T-helper 17 cell (primary cell): ENCODE measurements at regions not wholly inside any gene's neighbourhood (a gene's known extent, or its start where the extent isn't known, plus 50 kb on each side); places are given as distances from the start of the nearest gene placed in this dataset.
A peak's percentile ranks its signal among the peaks of the same experiment; 100 is the strongest.

Experiments used
- ATAC-seq: fragments of 150-1000 bp; cut with Tn5 transposase; 2 replicates; pipeline ENCODE4 v1.10.0; 2021; ENCODE audit warnings: mild to moderate bottlenecking, moderate library complexity
- DNase-seq, 3 donors: peaks; one replicate each; pipeline versions ENCODE4 v3.0.0 to v3.0.0-alpha.2; 2020 to 2021
- H3K9me3 ChIP-seq: one replicate; pipeline ENCODE4 v1.7.0; 2013; ENCODE audit warnings: low read length, mild to moderate bottlenecking; ENCODE audit not compliant: control insufficient read depth, poor library complexity, severe bottlenecking
- H3K27ac Mint-ChIP-seq: one replicate; pipeline ENCODE4 v1.8.0; 2022; ENCODE audit warnings: mild to moderate bottlenecking, moderate library complexity, mixed read lengths
- H3K27me3 Mint-ChIP-seq: one replicate; pipeline ENCODE4 v1.8.0; 2022; ENCODE audit warnings: mixed read lengths
- H3K36me3 Mint-ChIP-seq: one replicate; pipeline ENCODE4 v1.8.0; 2022; ENCODE audit warnings: low read depth, mixed read lengths
- H3K4me1 Mint-ChIP-seq: one replicate; pipeline ENCODE4 v1.8.0; 2022; ENCODE audit warnings: mild to moderate bottlenecking, mixed read lengths
- H3K4me3 Mint-ChIP-seq: one replicate; pipeline ENCODE4 v1.8.0; 2022; ENCODE audit warnings: mild to moderate bottlenecking, moderate library complexity, mixed read lengths

DNA sequence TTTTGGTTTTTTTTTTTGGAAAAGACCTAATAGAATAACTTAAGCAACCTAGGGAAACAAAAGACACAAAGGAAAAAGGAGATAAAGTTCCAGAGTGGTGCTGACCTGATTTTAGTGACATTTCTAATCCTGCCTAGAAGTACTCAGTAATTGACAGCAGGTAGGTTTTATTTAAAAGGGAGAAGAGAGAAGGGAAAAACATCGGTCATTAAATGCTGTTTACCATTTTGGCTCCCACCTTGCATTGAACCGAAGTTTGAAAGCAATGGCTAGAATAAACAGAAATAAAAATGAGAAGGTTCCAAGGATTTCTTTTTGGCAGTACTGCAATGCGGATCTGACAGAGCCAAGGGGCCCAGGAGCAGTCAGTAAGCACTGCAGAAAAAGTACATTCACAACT lies 115.8 kb upstream of the MAOA start:
- DNase-seq: no peak
- Mint-ChIP-seq H3K36me3 (no peaks in the 10 kb centered on the region), H3K4me3 (no peak overlapping the region), H3K4me1 (no peaks in the 10 kb centered on the region), H3K27ac (no peak overlapping the region), H3K27me3 (no peaks in the 10 kb centered on the region)
- no peaks in the 10 kb centered on the region for H3K9me3 ChIP-seq
- no peak for ATAC-seq

GRCh38 chrX:43551590-43551989 lies 104.5 kb upstream of the MAOA start:
- no peaks in the 10 kb centered on the region for H3K27me3 Mint-ChIP-seq
- no peaks in the 10 kb centered on the region for H3K9me3 ChIP-seq
- H3K4me1 Mint-ChIP-seq: no peaks in the 10 kb centered on the region
- DNase-seq: no peak
- H3K27ac Mint-ChIP-seq: no peak overlapping the region
- no peaks in the 10 kb centered on the region for H3K36me3 Mint-ChIP-seq
- no peak for ATAC-seq
- H3K4me3 Mint-ChIP-seq: no peak overlapping the region

- no peak for DNase-seq
- Mint-ChIP-seq H3K27ac (no peak overlapping the region), H3K4me3 (no peak overlapping the region), H3K36me3 (no peaks in the 10 kb centered on the region), H3K4me1 (no peaks in the 10 kb centered on the region), H3K27me3 (no peaks in the 10 kb centered on the region)
- H3K9me3 ChIP-seq: no peaks in the 10 kb centered on the region
- no peak for ATAC-seq
Measured at GRCh38 chrX:43552156-43552555, 103.9 kb upstream of the MAOA start.

DNA sequence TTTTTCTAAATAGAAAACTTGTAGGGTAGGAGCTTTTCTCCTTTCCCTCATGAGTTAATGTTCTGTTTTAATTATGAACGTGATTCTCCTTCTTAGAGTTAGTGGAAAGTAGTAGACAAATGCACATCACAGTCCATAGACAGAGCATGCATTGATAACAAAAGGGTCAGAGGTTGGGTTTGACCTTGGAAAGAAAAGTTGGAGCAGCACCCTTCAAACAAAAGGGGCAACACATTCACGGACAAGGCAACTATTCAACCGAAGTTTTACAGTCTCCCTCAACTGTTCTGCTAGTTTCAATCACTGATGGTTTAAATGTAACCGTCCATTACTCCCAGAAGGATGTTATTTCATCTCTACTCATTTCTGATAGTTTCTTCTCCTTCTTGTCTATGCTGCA lies 103.4 kb upstream of the MAOA start:
- Mint-ChIP-seq H3K27ac (no peak overlapping the region), H3K27me3 (no peaks in the 10 kb centered on the region), H3K4me1 (no peaks in the 10 kb centered on the region), H3K36me3 (no peaks in the 10 kb centered on the region), H3K4me3 (no peak overlapping the region)
- no peaks in the 10 kb centered on the region for H3K9me3 ChIP-seq
- no peak for ATAC-seq
- DNase-seq: no peak

DNA sequence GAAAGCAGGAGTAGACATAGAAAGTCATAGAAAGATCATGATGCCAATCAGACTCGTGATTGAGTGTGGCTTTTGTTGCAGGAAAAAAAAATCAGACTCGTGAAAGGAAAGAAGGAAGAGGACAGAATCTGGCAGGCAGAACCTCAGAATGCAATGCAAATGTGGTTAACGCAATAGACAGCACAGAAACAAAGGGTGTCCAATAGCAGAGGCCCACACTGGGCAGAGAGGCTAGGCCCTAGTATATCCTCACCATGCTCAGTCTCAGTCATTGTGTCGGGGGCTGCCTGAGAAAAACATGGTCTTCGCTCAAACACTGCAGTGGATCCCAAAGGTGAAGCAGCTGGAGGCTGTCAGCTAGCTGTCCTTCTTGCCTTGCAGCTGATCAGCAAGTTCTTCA lies 102.8 kb upstream of the MAOA start:
- H3K27me3 Mint-ChIP-seq: no peaks in the 10 kb centered on the region
- H3K9me3 ChIP-seq: no peaks in the 10 kb centered on the region
- ATAC-seq: no peak
- no peaks in the 10 kb centered on the region for H3K36me3 Mint-ChIP-seq
- no peak overlapping the region for H3K4me3 Mint-ChIP-seq
- H3K27ac Mint-ChIP-seq: no peak overlapping the region
- no peaks in the 10 kb centered on the region for H3K4me1 Mint-ChIP-seq
- no peak for DNase-seq

GRCh38 chrX:43556207-43556606 lies 99.9 kb upstream of the MAOA start:
- H3K9me3 ChIP-seq: no peaks in the 10 kb centered on the region
- DNase-seq (no peak), ATAC-seq (no peak)
- Mint-ChIP-seq H3K27me3 (no peaks in the 10 kb centered on the region), H3K4me1 (no peaks in the 10 kb centered on the region), H3K4me3 (no peak overlapping the region), H3K27ac (no peak overlapping the region), H3K36me3 (no peaks in the 10 kb centered on the region)

DNA sequence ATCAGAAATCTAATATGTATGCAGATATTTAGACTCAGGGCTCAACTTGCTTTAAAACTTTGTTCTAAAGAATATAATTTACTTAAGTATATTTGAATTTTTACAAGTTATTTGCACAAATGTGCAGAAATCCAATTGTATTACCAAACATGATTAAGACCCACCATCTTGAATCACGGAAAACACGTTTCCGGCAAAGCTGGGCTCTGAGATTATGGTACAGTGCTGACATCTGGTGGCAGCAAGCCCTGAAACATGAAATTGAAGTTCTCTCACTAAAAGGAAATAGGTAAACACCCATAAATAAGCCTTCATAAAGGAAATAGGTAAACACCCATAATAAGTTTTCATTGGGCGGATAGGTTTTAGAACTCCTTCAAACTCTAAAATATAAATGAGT lies 98.3 kb upstream of the MAOA start:
- Mint-ChIP-seq H3K4me3 (no peak overlapping the region), H3K27ac (no peak overlapping the region), H3K4me1 (no peaks in the 10 kb centered on the region), H3K27me3 (no peaks in the 10 kb centered on the region), H3K36me3 (no peaks in the 10 kb centered on the region)
- ATAC-seq (peak; percentile 49), DNase-seq (peak; percentile 11 to 32 (median 12))
- no peaks in the 10 kb centered on the region for H3K9me3 ChIP-seq

GRCh38 chrX:43559644-43560043 lies 96.5 kb upstream of the MAOA start:
- ATAC-seq (no peak), DNase-seq (no peak)
- H3K4me1 Mint-ChIP-seq: no peaks in the 10 kb centered on the region
- H3K27me3 Mint-ChIP-seq: no peaks in the 10 kb centered on the region
- no peaks in the 10 kb centered on the region for H3K9me3 ChIP-seq
- H3K27ac Mint-ChIP-seq: no peak overlapping the region
- H3K36me3 Mint-ChIP-seq: no peaks in the 10 kb centered on the region
- no peak overlapping the region for H3K4me3 Mint-ChIP-seq

DNA sequence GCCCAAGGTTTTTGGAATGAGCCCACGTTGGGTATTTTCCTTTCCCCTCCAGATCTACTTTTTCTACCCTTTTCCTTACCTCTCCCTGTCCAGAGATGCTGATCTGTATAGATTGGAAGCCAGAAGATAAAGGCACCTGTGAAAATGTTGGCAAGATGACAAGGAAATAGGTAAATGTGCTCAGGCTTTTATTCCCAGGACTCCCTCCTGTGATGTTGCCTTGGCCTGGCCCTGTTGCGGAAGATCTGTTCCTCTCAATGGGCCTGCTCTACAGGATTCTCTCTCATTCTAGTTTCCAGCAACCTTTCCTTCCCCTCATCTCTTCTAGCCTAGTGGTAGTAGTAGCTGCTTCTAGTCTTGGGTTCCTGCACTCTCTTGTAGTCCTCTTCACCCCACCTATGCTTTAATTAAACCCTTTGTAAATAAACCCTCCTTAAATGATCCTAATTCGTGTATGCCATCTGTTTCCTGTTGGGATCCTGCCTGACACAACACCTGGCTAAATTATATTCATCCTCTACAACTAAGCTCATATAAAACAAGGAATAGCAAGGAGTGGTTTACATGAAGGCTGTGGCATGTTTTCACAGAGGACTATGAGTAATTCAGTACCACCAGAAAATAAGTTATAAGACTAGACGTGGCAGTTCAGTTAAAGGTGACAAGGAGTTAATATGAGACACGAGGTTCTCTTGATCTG lies 95.7 kb upstream of the MAOA start:
- H3K36me3 Mint-ChIP-seq: no peaks in the 10 kb centered on the region
- no peak for DNase-seq
- H3K27me3 Mint-ChIP-seq: no peaks in the 10 kb centered on the region
- H3K4me3 Mint-ChIP-seq: no peak overlapping the region
- H3K9me3 ChIP-seq: no peaks in the 10 kb centered on the region
- no peaks in the 10 kb centered on the region for H3K4me1 Mint-ChIP-seq
- H3K27ac Mint-ChIP-seq: no peak overlapping the region
- no peak for ATAC-seq

DNA sequence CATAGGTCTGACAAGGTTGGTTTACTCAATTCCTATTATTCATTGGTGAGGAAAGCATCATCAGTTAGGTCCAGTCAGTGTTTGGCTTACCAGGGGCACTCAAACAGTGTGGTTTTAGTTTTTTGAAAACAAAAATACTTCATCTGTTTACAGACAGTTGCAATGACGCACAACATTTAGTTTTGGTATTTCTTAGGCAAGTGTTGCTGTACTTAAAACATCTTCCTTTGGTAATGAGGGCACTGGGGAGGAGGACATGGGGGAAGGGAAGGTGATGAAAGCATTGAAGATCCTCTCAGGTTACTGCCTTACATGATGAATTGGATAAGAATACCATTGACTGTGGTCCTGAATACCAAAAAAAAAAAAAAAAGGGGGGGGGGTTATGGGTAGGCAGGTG lies 93.7 kb upstream of the MAOA start:
- H3K9me3 ChIP-seq: no peaks in the 10 kb centered on the region
- Mint-ChIP-seq H3K4me3 (no peak overlapping the region), H3K4me1 (no peaks in the 10 kb centered on the region), H3K27me3 (peaks cover 6% of the 10 kb centered on the region), H3K27ac (no peak overlapping the region), H3K36me3 (no peaks in the 10 kb centered on the region)
- DNase-seq (no peak), ATAC-seq (no peak)

DNA sequence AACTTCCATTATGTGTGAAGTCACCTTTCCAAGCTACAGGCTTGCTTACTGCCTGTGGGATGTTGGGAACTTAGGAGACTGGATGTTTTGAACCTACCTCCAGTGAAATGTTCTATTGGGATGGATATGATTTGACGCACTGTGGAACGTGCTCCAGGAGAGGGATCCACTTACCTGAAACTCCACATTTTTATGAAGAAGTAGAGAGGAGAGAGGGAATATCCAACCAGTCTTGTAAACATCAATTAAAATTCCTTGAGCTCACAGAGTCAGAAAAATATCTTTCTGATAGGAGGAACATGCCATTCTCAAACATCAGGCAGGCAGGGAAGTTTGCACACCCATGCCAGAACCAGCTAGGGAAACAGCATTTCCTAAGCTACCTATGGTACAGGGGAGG lies 91.1 kb upstream of the MAOA start:
- H3K4me1 Mint-ChIP-seq: peaks cover 3% of the 10 kb centered on the region
- H3K4me3 Mint-ChIP-seq: no peak overlapping the region
- ATAC-seq (no peak), DNase-seq (no peak)
- peaks cover 17% of the 10 kb centered on the region for H3K27me3 Mint-ChIP-seq
- H3K27ac Mint-ChIP-seq: no peak overlapping the region
- no peaks in the 10 kb centered on the region for H3K9me3 ChIP-seq
- H3K36me3 Mint-ChIP-seq: no peaks in the 10 kb centered on the region

DNA sequence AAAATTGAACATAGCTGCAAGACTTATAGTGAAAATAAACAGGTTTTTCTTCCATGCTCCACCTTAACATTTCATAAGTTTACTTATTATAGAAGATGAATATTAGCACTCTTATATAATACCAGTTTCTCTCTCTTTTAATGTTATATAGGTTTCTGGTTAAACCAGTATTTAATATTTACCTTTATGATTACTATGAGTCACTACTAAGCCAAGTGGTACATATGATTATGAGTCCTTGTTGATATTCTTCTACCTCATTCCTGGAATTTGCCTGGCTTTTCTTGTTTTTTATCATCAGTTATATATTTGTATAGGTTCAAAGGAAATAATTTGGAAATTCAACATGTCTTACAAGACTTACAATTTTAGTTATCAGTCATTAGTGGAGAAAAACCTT lies 89.9 kb upstream of the MAOA start:
- Mint-ChIP-seq H3K4me3 (no peak overlapping the region), H3K27ac (no peak overlapping the region), H3K36me3 (no peaks in the 10 kb centered on the region), H3K4me1 (peaks cover 3% of the 10 kb centered on the region), H3K27me3 (peaks cover 17% of the 10 kb centered on the region)
- DNase-seq (no peak), ATAC-seq (no peak)
- no peaks in the 10 kb centered on the region for H3K9me3 ChIP-seq

DNA sequence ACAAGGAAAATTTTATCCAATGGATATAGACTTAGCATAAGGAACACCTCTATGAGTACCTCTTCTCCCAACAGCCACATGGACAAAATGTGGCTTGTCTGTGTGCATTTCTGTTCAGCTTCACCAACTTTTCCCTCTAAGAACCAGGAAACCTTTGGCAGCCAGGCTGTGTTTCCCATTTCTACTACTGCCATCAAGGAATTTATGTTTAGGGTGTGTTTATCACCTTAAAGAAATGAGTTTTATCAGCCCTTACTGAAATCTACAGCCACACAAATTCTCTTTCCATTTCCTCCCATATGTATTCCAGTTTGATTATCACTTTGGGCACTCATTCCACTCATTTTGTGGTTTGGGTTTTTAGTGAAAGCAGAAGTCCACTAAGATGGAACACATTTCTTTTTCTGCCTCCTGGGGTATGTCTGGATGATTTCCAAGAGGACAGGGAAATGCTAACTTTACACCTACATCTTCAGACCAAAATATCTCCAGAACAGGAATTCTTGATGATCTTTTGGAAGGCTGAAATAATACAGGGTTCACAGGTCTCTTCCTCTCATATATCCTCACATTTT lies 82.6 kb upstream of the MAOA start:
- Mint-ChIP-seq H3K4me1 (peaks cover 3% of the 10 kb centered on the region), H3K36me3 (no peaks in the 10 kb centered on the region), H3K4me3 (no peak overlapping the region), H3K27me3 (peaks cover 24% of the 10 kb centered on the region), H3K27ac (no peak overlapping the region)
- no peak for DNase-seq
- no peaks in the 10 kb centered on the region for H3K9me3 ChIP-seq
- ATAC-seq: no peak

- H3K4me1 Mint-ChIP-seq: no peaks in the 10 kb centered on the region
- H3K36me3 Mint-ChIP-seq: no peaks in the 10 kb centered on the region
- H3K4me3 Mint-ChIP-seq: no peak overlapping the region
- H3K27ac Mint-ChIP-seq: no peak overlapping the region
- H3K27me3 Mint-ChIP-seq: peaks cover 26% of the 10 kb centered on the region
- no peak for ATAC-seq
- DNase-seq: no peak
- H3K9me3 ChIP-seq: no peaks in the 10 kb centered on the region
Measured at GRCh38 chrX:43580621-43581020, 75.5 kb upstream of the MAOA start.
